Memory B cell (primary cell): ENCODE measurements at regions not wholly inside any gene's neighbourhood (a gene's known extent, or its start where the extent isn't known, plus 50 kb on each side); places are given as distances from the start of the nearest gene placed in this dataset.
"Not testable (repeated sequence)": the region's sequence is repeated elsewhere in the genome, so short reads cannot be mapped to it uniquely, and the experiment has no call there.

ENCODE experiments used
- ATAC-seq: fragments of 150-1000 bp; cut with Tn5 transposase; 2 replicates; pipeline ENCODE4 v1.10.0; 2021; ENCODE audit warnings: low read depth, mild to moderate bottlenecking, moderate library complexity
- DNase-seq, 2 donors: peaks; one replicate each; pipeline ENCODE4 v3.0.0; 2022; ENCODE audit warnings: low spot score in 2 of 2
- H3K27ac Mint-ChIP-seq: one replicate; pipeline ENCODE4 v1.8.0; 2022; ENCODE audit warnings: mild to moderate bottlenecking, moderate library complexity, mixed read lengths
- H3K27me3 Mint-ChIP-seq: one replicate; pipeline ENCODE4 v1.8.0; 2022; ENCODE audit warnings: mixed read lengths
- H3K36me3 Mint-ChIP-seq: one replicate; pipeline ENCODE4 v1.8.0; 2022; ENCODE audit warnings: mild to moderate bottlenecking, mixed read lengths
- H3K4me1 Mint-ChIP-seq: one replicate; pipeline ENCODE4 v1.8.0; 2022; ENCODE audit warnings: mixed read lengths
- H3K4me3 Mint-ChIP-seq: one replicate; pipeline ENCODE4 v1.8.0; 2022; ENCODE audit warnings: mild to moderate bottlenecking, moderate library complexity, mixed read lengths
- H3K9me3 Mint-ChIP-seq: one replicate; pipeline ENCODE4 v1.8.0; 2022; ENCODE audit warnings: mixed read lengths

DNA sequence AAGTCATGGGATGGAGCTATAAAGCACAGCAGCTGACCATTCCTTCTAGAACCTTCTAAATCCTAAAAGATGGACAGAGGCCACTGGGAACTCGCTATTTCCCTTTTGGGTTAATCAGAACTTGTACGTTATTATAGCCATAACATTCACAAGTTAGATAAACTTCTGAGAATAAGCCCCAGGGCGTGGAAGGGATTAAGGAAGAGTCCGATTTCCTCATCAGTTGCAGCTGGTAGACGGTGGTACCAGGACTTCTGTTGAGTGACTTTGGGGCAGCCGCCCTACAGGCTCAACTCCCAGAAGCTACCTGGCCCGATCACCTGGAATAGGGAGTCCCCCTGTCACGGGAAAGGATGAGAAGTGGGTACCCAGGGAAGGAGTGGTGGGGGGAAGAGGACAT, 370.1 kb upstream of the ZFHX3 start:
- DNase-seq (no peak), ATAC-seq (no peak)
- H3K9me3 Mint-ChIP-seq: no peaks in the 10 kb centered on the region
- no peak overlapping the region for H3K4me3 Mint-ChIP-seq
- H3K4me1 Mint-ChIP-seq: no peaks in the 10 kb centered on the region
- no peaks in the 10 kb centered on the region for H3K36me3 Mint-ChIP-seq
- peaks cover 5% of the 10 kb centered on the region for H3K27me3 Mint-ChIP-seq
- no peak overlapping the region for H3K27ac Mint-ChIP-seq

DNA sequence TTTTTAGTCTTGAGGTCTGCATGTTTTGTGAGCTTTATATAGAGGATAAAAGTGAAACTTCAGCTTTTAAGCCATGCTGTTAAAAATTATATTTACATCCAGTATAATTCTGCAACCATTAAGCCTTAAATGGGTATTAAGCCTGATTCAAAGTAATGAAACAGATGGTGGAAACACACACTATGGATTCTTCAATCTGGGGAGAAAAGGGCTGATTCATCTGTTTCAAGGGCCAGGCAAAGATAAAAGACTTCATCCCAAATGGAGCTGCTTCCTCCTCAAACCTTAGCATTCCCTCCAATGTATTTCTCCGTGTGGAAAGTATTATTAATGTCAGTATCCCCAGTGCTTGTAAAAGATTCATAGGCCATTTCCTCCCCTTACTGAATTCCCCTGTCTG, 367.4 kb upstream of the ZFHX3 start:
- no peak for ATAC-seq
- Mint-ChIP-seq H3K9me3 (no peaks in the 10 kb centered on the region), H3K27ac (no peak overlapping the region), H3K27me3 (no peaks in the 10 kb centered on the region), H3K4me3 (no peak overlapping the region), H3K36me3 (no peaks in the 10 kb centered on the region), H3K4me1 (no peaks in the 10 kb centered on the region)
- DNase-seq: no peak

- Mint-ChIP-seq H3K4me3 (no peak overlapping the region), H3K36me3 (no peaks in the 10 kb centered on the region), H3K4me1 (no peaks in the 10 kb centered on the region), H3K9me3 (peaks cover 1% of the 10 kb centered on the region), H3K27ac (no peak overlapping the region), H3K27me3 (peaks cover 1% of the 10 kb centered on the region)
- ATAC-seq (no peak), DNase-seq (no peak)
Measured at GRCh38 chr16:73414638-73415037, 366.7 kb upstream of the ZFHX3 start.

GRCh38 chr16:73413830-73414190, 365.9 kb upstream of the ZFHX3 start:
- no peak for DNase-seq
- H3K27ac Mint-ChIP-seq: no peak overlapping the region

GRCh38 chr16:73413091-73413829, 365.3 kb upstream of the ZFHX3 start:
- Mint-ChIP-seq H3K27me3 (peaks cover 4% of the 10 kb centered on the region), H3K36me3 (no peaks in the 10 kb centered on the region), H3K4me1 (no peaks in the 10 kb centered on the region), H3K4me3 (no peak overlapping the region), H3K27ac (no peak overlapping the region), H3K9me3 (peaks cover 3% of the 10 kb centered on the region)
- no peak for DNase-seq
- no peak for ATAC-seq

More at GRCh38 chr16:73413830-73414190, 365.9 kb upstream of the ZFHX3 start:
- no peak for ATAC-seq
- Mint-ChIP-seq H3K4me3 (no peak overlapping the region), H3K36me3 (no peaks in the 10 kb centered on the region), H3K9me3 (peaks cover 3% of the 10 kb centered on the region), H3K27me3 (peaks cover 3% of the 10 kb centered on the region), H3K4me1 (no peaks in the 10 kb centered on the region)

GRCh38 chr16:73412416-73412815, 364.5 kb upstream of the ZFHX3 start:
- peaks cover 4% of the 10 kb centered on the region for H3K27me3 Mint-ChIP-seq
- H3K9me3 Mint-ChIP-seq: peaks cover 3% of the 10 kb centered on the region
- H3K4me1 Mint-ChIP-seq: no peaks in the 10 kb centered on the region
- DNase-seq (no peak), ATAC-seq (no peak)
- H3K36me3 Mint-ChIP-seq: no peaks in the 10 kb centered on the region
- H3K27ac Mint-ChIP-seq: no peak overlapping the region
- no peak overlapping the region for H3K4me3 Mint-ChIP-seq

DNA sequence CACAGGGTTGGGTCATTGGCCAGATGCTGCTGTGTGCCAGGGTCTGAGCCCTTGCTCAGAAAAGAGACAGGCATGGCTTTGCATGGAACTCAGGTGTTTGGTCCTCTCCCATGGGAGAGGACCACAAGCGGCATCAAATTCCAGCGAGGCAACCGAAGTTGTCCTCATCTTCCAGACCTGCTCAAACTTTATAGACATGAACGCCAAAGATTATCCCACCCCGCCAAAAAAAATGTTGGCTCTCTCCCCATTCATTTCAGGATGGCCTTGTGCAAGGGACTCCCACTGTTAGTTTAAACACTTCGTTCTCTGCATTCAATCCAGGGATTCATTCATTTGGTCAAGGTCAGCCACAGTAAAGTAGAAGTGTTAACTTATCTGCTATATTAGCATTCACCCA, 360.8 kb upstream of the ZFHX3 start:
- Mint-ChIP-seq H3K27ac (no peak overlapping the region), H3K4me3 (no peak overlapping the region), H3K27me3 (peaks cover 5% of the 10 kb centered on the region), H3K9me3 (peaks cover 3% of the 10 kb centered on the region), H3K4me1 (no peaks in the 10 kb centered on the region), H3K36me3 (no peaks in the 10 kb centered on the region)
- ATAC-seq (no peak), DNase-seq (no peak)

DNA sequence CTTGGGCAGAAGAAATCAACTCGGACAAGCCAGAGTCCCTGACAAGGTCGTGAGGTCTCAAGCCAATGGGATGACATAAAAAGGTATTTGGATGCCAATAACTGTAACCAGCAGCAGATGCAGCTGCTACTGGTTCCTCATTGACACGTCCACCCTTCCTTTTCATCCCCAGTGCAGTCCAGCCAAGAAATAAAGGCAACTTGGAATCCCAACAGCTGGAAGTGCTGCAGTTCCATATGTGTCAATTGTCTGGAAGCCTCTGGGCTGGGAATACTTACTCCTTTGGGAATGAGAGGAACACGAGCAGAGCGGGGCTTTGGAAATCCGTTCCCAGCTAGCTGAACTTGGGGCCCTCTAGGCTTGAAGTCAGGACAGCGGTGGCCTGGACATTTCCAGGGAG, 360.4 kb upstream of the ZFHX3 start:
- Mint-ChIP-seq H3K27me3 (peaks cover 5% of the 10 kb centered on the region), H3K4me3 (no peak overlapping the region), H3K27ac (no peak overlapping the region), H3K9me3 (peaks cover 3% of the 10 kb centered on the region), H3K36me3 (no peaks in the 10 kb centered on the region), H3K4me1 (no peaks in the 10 kb centered on the region)
- ATAC-seq (no peak), DNase-seq (no peak)

GRCh38 chr16:73405851-73406250, 357.9 kb upstream of the ZFHX3 start:
- H3K27ac Mint-ChIP-seq: no peak overlapping the region
- peaks cover 4% of the 10 kb centered on the region for H3K9me3 Mint-ChIP-seq
- peaks cover 7% of the 10 kb centered on the region for H3K27me3 Mint-ChIP-seq
- H3K4me3 Mint-ChIP-seq: no peak overlapping the region
- no peaks in the 10 kb centered on the region for H3K36me3 Mint-ChIP-seq
- DNase-seq: no peak
- H3K4me1 Mint-ChIP-seq: no peaks in the 10 kb centered on the region
- ATAC-seq: no peak

- ATAC-seq (no peak), DNase-seq (no peak)
- Mint-ChIP-seq H3K9me3 (peaks cover 2% of the 10 kb centered on the region), H3K36me3 (no peaks in the 10 kb centered on the region), H3K27me3 (peaks cover 4% of the 10 kb centered on the region), H3K4me1 (no peaks in the 10 kb centered on the region), H3K27ac (no peak overlapping the region), H3K4me3 (no peak overlapping the region)
Measured at GRCh38 chr16:73404001-73404400, 356.1 kb upstream of the ZFHX3 start.

GRCh38 chr16:73403291-73403690, 355.4 kb upstream of the ZFHX3 start:
- DNase-seq (no peak), ATAC-seq (no peak)
- H3K27ac Mint-ChIP-seq: no peak overlapping the region
- no peak overlapping the region for H3K4me3 Mint-ChIP-seq
- no peaks in the 10 kb centered on the region for H3K4me1 Mint-ChIP-seq
- peaks cover 2% of the 10 kb centered on the region for H3K9me3 Mint-ChIP-seq
- peaks cover 3% of the 10 kb centered on the region for H3K27me3 Mint-ChIP-seq
- H3K36me3 Mint-ChIP-seq: no peaks in the 10 kb centered on the region

GRCh38 chr16:73400951-73401350, 353.0 kb upstream of the ZFHX3 start:
- H3K27me3 Mint-ChIP-seq: peaks cover 6% of the 10 kb centered on the region
- H3K4me1 Mint-ChIP-seq: no peaks in the 10 kb centered on the region
- ATAC-seq (no peak), DNase-seq (no peak)
- no peak overlapping the region for H3K4me3 Mint-ChIP-seq
- H3K36me3 Mint-ChIP-seq: no peaks in the 10 kb centered on the region
- peaks cover 5% of the 10 kb centered on the region for H3K9me3 Mint-ChIP-seq
- no peak overlapping the region for H3K27ac Mint-ChIP-seq

DNA sequence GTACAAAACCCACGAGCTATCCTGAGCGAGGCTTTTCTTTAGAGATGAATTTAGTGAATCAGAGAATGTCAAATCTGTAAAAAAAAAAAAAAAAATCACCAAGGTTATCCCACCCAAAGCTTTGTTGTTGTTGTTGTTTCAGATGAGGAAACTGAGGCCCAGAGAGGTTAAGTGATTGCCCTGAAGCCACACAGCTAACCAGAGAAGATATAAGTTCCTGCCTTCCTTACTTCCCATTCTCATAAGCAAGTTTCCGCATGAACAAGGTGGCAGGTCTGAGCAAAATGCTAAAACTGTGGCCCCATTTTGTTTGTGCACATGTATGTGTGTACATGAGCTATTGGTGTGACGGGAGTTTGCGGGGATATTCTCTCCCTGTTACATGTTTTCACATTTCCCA, 352.1 kb upstream of the ZFHX3 start:
- Mint-ChIP-seq H3K27ac (no peak overlapping the region), H3K9me3 (peaks cover 5% of the 10 kb centered on the region), H3K36me3 (no peaks in the 10 kb centered on the region), H3K4me3 (no peak overlapping the region), H3K4me1 (no peaks in the 10 kb centered on the region), H3K27me3 (peaks cover 6% of the 10 kb centered on the region)
- DNase-seq: no peak
- ATAC-seq: no peak

GRCh38 chr16:73399486-73399885, 351.6 kb upstream of the ZFHX3 start:
- DNase-seq (no peak), ATAC-seq (no peak)
- Mint-ChIP-seq H3K27ac (no peak overlapping the region), H3K4me3 (no peak overlapping the region), H3K9me3 (peaks cover 5% of the 10 kb centered on the region), H3K36me3 (no peaks in the 10 kb centered on the region), H3K27me3 (peaks cover 6% of the 10 kb centered on the region), H3K4me1 (no peaks in the 10 kb centered on the region)

- not testable (repeated sequence) for H3K27ac Mint-ChIP-seq, H3K4me3 Mint-ChIP-seq, H3K27me3 Mint-ChIP-seq, H3K36me3 Mint-ChIP-seq, H3K9me3 Mint-ChIP-seq, H3K4me1 Mint-ChIP-seq, ATAC-seq, DNase-seq
Measured at GRCh38 chr16:73398604-73399003, 350.7 kb upstream of the ZFHX3 start.
